ENCODE measurements at regions not wholly inside any gene's neighbourhood (a gene's known extent, or its start where the extent isn't known, plus 50 kb on each side); places are given as distances from the start of the nearest gene placed in this dataset.

GRCh38 chr12:71222436-71222835 lies 64.6 kb upstream of the TSPAN8 start:
- TF ChIP-seq, protein P1, sequence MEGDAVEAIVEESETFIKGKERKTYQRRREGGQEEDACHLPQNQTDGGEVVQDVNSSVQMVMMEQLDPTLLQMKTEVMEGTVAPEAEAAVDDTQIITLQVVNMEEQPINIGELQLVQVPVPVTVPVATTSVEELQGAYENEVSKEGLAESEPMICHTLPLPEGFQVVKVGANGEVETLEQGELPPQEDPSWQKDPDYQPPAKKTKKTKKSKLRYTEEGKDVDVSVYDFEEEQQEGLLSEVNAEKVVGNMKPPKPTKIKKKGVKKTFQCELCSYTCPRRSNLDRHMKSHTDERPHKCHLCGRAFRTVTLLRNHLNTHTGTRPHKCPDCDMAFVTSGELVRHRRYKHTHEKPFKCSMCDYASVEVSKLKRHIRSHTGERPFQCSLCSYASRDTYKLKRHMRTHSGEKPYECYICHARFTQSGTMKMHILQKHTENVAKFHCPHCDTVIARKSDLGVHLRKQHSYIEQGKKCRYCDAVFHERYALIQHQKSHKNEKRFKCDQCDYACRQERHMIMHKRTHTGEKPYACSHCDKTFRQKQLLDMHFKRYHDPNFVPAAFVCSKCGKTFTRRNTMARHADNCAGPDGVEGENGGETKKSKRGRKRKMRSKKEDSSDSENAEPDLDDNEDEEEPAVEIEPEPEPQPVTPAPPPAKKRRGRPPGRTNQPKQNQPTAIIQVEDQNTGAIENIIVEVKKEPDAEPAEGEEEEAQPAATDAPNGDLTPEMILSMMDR (IDR thresholded peaks at IDR 0.05) = no peak
- no peak for TF ChIP-seq ZFX (IDR thresholded peaks at IDR 0.05; ENCODE audit: borderline replicate concordance)

Measured in 22Rv1 (cell line).